Heart left ventricle (tissue), 13 donors: ENCODE measurements at regions not wholly inside any gene's neighbourhood (a gene's known extent, or its start where the extent isn't known, plus 50 kb on each side); places are given as distances from the start of the nearest gene placed in this dataset.

Experiments
- POLR2A ChIP-seq, 2 donors: fragments of 450-650 bp; IDR thresholded peaks; one replicate each; pipeline ENCODE4 v1.6.1; 2017; ENCODE audit warnings: antibody characterized with exemption in 2 of 2, mild to moderate bottlenecking in 2 of 2, moderate library complexity in 2 of 2
- TF ChIP-seq, protein P1 (sequence below), 12 donors: fragments of 200-600 bp; sonication (generic) in 4 of 12; IDR thresholded peaks; one replicate each; pipeline versions ENCODE4 v1.5.0 to v1.8.0; 2018 to 2022; ENCODE audit warnings: antibody characterized with exemption in 12 of 12, mild to moderate bottlenecking in 5 of 12
- donor health status: ischemic (EF 13 %, LVEDD 7.1; RV severe dilation, severe dysfunction).
- donor health status: DM: no; HTN: yes; CAD: no.
- donor health status: DM: no; HTN: no; CAD: no.
- donor health status: ischemic (EF 25% LVEDD 6.9; RV normal size, moderate dysfunction).
- donor health status: ischemic (EF 25% LVEDD 5.7; RV mildly dilated, moderate dysfunction).
- donor health status: ischemic (EF 35%, LVEDD 5.7; RV mildly dilated, moderate dysfunction).
- donor health status: nonischemic (EF 11% LVEDD 7.7; RV severe dilation, severe dysfunction).
- donor health status: DM: yes; HTN: yes; CAD: no.
- donor health status: PGD.
- donor health status: ischemic (EF 29% LVEDD 5.4; RV normal size, mild dysfunction).
- donor health status: nonischemic (EF 23%, LVEDD 6.1; RV moderate dilation, normal function).

GRCh38 chr1:188599313-188599712 lies 1770.6 kb downstream of the PLA2G4A start:
- TF ChIP-seq POLR2A (IDR thresholded peaks at IDR 0.05), result no peak
- TF ChIP-seq, protein P1, sequence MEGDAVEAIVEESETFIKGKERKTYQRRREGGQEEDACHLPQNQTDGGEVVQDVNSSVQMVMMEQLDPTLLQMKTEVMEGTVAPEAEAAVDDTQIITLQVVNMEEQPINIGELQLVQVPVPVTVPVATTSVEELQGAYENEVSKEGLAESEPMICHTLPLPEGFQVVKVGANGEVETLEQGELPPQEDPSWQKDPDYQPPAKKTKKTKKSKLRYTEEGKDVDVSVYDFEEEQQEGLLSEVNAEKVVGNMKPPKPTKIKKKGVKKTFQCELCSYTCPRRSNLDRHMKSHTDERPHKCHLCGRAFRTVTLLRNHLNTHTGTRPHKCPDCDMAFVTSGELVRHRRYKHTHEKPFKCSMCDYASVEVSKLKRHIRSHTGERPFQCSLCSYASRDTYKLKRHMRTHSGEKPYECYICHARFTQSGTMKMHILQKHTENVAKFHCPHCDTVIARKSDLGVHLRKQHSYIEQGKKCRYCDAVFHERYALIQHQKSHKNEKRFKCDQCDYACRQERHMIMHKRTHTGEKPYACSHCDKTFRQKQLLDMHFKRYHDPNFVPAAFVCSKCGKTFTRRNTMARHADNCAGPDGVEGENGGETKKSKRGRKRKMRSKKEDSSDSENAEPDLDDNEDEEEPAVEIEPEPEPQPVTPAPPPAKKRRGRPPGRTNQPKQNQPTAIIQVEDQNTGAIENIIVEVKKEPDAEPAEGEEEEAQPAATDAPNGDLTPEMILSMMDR (IDR thresholded peaks at IDR 0.05), result no peak
